Stimulated activated CD4-positive, alpha-beta T cell treated with anti-CD3 and anti-CD28 coated beads, Interleukin-2, amount 100 ng/mL, for 24 hours (primary cell): ENCODE measurements at regions not wholly inside any gene's neighbourhood (a gene's known extent, or its start where the extent isn't known, plus 50 kb on each side); places are given as distances from the start of the nearest gene placed in this dataset.
A peak's percentile ranks its signal among the peaks of the same experiment; 100 is the strongest.

Experiments
- DNase-seq, 2 donors: peaks; one replicate each; pipeline ENCODE4 v3.0.0-alpha.2; 2020

DNA sequence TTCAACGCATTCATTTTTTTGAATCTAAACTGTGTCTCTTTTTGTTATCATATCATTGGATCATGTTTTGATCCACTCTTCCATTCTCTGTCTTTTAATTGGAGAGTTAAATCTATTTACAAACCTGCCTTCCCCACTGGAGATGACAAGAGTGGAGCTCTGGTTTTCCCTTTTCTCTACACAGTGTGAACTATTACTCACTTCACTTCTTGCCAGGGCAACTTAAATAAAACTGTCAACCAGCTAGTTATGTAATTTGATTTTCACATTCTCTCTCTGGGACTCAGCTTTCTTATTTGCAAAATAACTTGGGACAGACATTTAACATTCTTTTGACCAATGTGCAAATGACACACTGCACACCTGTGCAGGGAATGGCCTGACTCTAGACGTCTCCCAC, 230.8 kb upstream of the CST7 start:
- no peak for DNase-seq

DNA sequence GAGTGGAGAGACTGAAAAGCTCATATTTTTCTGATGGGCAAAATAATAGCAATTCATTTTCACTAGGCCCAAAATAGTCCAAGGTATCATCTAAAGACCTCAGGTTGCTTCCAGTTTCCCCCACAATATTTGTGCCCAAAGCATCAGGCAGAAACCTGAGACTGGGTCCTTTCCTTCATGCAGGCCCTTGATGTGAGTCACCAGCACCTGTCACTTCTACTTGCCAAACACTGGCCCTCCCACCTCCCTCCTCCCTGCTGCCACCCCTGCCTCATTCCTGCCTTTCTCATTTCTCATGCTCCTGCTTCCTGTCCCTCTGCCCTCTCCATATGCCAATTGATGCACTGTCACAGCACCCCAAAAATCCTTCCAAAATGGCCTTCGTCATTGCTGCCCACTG, 230.4 kb upstream of the CST7 start:
- DNase-seq, result peak in 1 of 2 donors; percentile 6

DNA sequence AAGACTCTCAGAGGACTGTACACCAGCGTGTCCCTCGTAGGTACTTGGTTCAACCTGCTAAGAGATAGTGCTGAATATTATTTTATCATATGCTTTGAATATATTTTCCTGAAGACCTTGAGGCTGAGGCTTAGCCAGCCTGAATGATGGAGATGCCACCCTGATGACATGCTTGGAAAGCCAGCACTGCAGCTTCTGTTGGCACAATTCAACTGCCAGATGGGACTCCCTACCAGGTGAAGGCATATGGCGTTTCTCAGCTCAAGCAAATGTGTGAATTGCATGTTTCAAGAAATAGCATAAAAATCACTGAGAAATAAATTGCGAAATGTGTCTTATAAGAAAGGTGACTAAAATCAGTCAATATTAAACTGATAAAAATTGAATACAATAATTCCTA, 228.1 kb upstream of the CST7 start:
- no peak for DNase-seq

DNA sequence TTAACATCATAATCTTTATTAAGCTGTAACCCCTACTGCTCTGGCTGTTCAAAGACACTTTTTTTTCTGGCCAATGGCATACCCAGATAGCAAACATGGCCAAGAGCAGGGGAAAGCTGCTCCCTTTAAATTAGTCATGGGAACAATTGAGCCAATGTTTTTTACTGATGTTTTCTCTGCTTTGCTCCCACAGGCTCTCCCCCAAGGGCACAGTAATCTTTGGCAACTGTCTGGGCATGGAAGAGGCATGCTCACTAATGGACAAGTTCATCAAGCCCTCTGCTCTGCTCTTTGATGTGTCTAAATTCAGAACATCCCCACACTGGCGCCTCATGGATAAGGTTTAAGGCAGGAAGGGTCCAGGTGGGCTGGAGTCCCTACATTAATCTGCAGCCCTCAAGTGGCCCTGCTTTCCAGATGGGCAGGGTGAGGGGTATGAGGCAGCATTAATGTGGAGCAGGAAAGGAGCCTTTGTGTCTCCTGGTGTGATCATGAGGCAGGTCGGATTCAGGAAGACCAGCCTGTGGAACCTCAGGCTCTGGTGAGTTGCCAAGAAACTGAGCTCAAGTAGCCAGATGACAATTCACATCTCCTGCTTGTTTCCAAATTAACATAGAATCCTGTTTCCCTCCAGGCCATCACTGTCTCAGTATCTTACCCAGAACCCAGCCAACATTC, 227.0 kb upstream of the CST7 start:
- DNase-seq, result no peak

DNA sequence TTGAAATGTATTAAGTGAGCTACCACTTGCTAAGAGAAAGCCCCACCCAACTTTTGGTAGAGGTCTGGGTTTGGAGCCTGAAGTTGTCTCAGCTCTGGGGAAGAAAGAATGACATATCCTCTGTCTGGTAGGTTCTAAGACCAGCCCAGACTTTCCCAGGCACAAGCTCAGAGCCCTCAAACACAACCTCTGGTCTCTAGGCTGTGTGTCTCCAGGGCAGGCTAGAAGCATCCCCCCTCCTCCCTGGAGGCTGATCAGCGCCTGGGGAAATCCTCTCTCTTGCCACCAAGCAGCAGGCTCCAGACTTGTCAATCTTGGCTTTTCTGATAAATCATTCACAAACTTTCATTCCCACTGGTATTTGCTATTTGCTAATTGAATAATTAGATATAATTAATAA, 226.5 kb upstream of the CST7 start:
- peak in 1 of 2 donors; percentile 9 for DNase-seq

DNA sequence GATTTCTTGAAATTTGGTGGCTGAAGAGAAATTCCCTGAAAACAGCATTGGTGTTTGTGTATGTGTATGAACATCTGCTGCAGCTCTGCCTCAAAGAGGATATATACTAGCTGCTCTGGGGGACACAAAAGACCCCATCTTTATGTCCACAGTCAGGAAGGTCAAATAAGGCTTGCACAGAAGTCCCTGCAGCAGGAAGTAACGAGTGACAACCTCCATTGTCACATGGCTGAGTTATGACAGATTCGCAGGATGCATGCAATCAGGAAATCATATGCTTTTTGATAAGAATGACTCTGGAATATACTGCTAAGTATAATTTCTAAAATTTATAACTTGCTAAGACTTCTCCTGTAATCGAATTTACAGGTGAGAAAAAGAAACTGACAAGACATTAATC, 225.9 kb upstream of the CST7 start:
- no peak for DNase-seq

DNA sequence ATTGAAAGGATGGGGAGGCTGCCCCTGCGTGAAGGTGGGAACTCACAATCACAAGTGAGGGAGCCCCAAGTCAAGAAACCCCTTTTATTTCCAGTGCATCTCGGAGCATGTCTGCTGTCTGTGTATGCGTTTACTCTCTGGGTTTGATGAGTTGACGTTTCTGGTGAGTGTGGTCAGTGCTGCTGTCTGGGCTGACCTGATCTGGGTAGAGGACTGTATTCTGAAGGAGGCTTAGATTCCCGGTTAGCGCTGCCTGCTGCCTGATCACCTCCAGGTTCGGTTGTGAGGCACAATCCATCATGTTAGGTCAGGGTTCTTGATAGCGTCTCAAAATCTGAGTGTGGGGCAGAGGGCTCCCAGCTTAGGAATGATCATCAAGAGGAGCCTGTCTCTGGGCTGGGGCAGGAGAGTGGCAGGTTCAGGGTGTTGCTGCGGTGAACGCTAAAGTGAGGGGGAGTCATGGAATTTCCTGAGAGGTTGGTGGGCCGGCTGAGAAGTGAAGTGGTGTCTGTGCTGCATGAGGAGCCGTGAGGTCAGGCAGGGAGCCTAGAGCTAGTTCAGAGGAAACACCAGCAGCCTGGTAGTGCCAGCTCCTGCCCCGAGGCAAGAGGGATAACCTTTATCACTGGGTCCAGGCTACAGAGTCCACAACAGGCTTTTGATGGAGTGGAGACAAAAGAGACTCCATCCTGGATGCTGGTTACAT, 225.3 kb upstream of the CST7 start:
- DNase-seq, result no peak

DNA sequence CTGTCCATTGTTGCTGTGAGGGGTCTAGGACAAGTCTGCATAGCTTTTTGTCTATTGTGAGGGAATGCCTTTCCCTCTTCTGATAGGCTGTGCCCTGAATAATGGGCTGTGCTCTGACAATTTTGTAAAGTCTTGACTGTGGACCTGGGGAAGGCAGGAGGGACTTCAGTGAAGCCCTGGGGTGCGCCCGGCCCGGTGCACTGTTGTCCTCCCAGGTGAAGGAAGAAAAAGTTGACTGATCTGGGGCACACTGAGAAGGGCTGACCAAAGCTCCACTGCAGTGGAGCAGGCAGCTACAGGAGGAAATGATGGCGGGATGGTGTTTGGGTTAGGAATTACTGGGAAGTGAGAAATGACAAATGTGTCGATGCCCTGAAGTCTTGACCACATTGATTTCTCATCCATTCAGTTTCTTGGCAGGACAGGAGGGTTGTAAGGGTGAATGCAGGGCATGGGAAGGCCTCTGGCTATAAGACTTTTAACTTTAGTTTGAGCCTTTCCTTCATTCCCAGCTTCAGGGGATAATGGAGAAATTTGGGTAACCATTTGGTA, 224.0 kb upstream of the CST7 start:
- no peak for DNase-seq

DNA sequence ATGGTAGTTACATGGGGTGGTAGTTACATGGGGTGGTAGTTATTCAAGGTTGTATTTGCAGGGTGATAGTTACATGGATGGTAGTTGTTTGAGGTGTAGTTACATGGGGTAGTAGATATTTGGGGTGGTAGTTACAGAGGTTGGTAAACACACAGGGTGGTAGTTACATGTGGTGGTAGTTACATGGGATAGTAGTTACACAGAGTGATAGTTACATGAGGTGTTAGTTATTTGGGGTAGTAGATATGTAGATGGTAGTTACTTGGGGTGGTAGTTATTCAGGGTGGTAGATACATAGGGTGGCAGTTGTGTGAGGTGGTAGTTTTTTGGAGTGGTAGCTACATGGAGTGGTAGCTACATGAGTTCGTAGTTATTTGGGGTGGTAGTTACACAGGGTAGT, 221.3 kb upstream of the CST7 start:
- no peak for DNase-seq

DNA sequence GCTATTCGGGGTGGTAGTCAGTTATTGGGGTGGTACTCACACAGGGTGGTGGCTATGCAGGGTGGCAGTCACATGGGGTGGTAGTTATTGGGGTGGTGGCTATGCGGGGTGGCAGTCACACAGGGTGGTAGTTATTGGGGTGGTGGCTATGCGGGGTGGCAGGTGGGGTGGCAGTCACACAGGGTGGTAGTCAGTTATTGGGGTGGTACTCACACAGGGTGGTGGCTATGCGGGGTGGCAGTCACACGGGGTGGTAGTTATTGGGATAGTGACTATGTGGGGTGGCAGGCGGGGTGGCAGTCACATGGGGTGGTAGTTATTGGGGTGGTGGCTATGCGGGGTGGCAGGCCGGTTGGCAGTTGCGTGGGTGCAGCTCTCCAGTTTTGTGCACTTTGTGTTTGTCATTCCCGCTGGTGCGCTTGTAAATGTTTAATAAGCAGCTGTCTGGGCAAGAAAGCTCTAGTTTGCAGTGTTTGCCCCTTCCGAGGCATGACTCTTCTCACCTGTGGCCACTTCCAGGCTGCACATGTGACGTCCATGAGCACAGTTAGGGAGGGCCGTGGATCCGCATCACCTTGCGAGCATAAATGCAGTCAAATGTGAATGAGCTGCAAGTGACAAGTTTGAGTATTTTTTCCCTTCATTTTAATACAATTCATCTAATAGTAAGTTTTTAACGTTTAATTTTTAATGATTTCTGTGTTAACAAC, 219.0 kb upstream of the CST7 start:
- DNase-seq, result no peak

DNA sequence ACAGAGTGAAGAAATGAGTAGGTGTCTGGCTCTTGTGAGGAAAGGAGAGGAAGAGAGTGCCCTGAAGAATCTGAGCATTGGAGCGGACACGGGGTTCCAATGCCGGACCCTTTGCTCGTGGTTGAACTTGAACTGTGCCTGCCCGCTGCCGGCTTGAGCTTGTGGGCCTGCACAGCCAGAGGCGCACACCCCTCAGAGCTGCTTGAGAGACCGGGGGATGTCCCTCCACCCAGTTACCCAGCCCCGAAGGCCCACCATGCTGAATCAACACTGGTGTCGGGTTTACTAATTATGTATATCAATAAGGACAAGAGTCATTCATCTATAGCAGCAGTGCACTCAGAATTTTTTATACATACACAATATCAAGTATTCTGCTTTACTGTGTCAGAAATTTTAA, 218.3 kb upstream of the CST7 start:
- no peak for DNase-seq

DNA sequence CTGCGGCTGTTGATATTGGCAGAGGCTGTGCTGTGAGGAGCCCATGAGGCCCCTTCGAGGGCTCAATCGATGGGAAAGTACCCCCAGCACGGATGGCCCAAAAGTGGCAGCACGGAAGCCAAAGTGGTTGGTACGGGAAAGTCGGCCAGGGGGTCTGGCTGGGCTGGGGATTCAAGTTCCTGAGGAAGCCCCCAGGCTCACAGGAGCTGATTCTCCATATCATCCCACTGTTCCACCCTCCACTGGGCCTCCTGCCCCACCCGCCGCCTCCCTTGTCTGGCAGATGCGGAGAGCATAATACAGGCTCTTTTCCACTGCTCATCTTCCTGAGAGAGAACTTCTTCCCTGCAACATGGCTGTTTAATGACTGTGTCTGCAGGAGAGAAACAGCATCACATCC, 217.8 kb upstream of the CST7 start:
- no peak for DNase-seq

DNA sequence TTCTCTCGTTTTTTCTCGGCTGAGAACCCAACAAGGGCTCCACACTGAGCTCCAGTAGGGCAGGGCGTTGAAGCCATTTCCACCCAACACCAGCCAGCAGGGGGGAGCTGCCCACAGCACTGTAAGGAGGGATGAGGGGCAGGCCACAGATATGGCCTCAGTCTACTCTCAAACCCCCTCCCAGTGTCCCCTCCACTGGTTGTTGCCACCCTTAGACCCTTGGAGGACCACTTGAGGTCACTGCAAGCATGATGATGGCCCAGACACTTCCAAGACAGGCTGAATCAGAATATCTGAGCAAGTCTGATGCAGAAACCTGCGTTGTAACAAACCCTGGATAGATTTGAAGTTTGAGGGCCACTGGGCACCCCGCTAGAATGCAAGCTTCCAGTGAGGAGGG, 217.0 kb upstream of the CST7 start:
- DNase-seq, result no peak

DNA sequence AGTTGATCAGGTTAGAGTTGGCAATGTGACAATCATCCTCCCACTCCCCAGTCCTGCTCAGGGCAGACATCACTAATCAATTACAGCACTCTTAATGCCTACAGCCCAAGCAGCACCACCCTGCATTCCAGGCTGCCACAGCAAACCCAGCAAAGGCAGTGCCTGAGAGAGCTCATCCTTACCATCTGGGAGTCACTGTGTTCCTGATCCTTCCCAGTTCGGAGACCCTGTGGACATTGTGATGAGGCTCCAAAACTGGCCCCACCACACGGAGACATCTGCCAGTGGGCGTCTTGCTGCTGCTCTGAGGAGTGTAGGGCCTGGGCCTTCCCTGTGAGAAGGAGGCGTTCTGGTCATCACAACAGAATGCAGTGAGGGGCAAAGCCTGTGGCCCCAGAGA, 216.5 kb upstream of the CST7 start:
- DNase-seq, result no peak

DNA sequence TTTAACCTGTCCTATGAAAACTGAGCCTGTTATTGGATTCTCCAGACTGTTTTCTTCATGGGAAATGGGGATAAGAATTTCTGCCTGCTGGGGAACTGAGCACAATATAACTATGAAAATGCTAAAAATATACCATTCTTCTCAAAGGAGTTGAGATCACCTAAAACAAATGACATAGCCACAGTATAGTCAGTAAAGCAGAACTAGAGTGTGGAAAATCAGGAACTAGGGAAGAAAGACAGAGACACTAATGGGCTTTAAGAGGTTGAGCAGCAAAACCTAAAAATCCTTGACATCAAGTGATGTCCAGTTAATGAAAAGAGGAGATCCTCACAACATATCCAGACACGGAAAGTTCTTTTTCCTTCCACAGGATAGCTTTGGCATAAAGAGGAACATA, 215.7 kb upstream of the CST7 start:
- no peak for DNase-seq

DNA sequence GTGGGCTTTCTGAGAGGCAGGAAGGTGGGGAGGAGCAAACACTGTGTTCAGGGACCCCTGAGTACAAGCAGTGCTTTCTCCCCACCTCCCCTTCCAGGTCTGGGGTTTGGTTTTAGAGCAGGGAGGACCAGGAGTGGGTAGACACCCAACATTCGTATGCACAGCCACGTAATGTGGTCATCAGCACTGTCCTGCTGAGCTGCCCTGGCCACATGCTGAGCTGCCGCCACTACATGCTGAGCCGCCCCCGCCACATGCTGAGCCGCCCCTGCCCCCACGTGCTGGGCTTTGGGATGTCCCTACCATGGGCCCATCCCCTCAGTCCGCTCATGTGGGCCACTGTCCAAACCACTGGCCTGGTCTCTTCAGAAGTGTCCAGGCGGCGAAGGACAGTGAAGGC, 214.9 kb upstream of the CST7 start:
- no peak for DNase-seq

DNA sequence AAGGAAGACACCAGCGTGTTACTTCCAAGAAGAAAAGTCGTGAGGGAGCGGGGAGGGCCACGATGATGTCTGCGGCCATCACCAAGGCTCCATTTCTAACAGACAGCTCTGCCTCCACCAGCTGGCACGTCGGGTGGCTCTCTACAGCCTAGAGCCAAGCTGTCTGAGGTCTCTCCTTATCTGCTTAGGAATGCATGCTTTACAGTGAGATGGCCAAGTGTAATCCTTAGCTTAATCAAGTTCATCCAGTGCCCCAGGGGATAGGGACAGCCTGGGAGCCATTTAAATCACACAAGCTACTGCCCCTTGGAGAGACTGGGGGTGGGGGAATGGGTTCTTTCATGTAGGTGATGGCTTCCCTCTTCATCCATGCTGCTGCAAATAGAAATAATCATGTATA, 213.8 kb upstream of the CST7 start:
- no peak for DNase-seq

DNA sequence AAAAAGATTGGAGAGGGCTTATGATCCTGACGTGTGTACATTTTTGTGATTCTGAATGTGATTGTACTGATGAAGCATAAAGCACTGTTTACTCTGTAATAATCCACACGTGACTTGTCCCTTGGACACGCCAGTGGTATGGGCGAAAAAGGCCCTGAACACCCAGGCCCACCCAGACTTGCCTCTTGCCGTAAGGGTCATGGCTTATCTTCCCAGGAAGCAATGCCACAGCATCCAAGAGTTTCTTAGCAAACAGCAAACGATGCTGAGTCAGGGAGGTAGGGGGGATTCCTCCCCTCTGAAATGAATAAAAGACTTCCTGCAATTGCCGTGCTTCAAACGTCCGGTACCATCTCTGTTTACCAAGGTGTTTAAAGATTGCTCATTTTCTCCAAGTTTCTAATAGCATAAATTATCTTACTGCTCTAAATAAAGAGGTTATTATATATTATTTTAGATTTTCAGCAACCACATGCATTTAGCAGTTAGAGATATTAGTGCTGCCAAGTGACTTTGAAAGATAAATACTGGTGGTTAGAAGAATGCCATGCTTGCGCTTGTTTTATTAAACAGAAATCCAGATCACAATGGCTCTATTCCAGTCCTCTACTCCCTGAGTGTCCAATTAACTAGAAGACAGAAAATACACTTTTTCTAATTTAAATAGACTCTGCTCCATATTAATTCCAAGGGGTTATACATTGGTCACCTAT, 212.8 kb upstream of the CST7 start:
- no peak for DNase-seq

DNA sequence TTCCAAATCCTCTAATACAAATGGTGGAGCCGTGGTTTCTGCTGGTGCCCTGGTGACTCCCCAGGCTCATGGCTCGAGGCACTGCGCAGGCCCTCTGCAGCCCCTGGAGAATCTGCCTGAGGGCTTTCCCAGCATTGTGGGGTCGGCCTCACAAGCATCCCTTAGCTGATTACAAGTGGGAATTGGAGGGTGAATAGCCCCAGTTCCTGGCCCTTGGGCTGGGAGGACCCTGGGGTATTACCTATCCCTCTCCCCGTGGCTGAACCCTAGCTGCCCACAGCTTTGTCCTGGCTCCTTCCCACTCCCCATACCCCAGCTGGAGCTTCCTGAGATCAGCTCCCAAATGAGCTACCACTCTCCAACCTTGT, 212.2 kb upstream of the CST7 start:
- DNase-seq, result no peak

DNA sequence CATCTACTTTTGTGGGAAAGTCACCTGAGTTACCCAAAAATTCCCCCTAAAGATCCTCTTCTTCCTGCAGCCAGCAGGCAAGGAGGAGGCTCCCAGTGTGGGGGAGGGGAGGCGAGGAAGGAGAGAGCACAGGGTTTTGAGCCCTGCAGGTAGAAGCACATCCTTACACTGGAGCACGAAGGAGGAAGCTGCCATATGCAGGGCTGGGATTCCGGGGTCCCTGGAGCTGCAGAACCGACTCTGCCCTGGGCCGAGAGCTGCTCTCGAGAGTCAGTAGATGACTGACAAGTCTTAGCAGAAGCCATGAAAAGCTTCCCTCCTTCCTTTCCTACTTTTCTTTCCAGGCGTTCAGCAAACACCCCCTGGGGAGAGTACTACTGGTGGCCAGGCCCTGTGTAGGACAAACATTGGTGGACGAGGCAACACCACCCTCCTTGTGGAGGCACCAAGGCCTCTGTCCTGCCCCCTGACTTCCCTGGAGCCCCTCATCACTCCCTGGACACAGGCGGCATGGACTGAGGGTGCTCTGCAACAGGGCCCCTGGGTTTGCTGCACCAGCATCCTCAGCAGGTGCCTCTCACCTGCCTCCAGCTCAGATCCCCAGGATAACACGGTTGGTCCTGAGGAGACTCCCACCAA, 211.7 kb upstream of the CST7 start:
- no peak for DNase-seq

DNA sequence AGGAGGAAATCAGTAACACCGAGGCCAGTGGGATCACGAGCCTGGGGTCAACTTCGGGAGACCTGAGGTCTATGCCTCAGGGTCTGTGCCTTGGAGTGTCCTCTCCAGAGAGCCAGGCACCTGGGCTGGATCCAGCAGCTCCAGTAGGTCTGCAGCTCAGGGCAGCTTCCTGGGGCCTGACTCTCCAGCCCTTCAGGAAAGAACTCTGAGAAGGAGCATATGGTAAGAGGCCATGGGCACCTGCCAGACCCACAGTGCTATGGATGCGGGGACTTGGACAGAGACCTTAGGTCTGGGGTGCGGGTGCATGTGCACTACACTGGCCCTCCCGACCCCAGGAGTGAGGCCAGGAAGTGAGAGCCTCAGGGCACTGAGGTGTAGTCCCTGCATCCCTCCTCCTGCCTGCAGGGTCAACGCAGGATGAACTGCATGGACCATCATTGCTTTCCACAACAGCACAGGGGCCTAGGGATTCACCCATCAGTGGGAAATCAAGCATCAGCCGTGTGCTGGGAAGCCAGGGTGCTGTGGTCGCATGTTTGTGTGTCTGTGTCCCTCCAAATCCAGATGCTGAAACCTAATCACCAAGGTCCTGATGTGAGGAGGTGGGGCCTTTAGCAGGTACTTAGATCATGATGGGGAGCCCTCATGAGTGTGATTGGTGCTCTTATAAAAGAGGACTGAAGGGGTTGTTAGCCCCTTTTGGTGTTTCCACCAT, 210.9 kb upstream of the CST7 start:
- no peak for DNase-seq

DNA sequence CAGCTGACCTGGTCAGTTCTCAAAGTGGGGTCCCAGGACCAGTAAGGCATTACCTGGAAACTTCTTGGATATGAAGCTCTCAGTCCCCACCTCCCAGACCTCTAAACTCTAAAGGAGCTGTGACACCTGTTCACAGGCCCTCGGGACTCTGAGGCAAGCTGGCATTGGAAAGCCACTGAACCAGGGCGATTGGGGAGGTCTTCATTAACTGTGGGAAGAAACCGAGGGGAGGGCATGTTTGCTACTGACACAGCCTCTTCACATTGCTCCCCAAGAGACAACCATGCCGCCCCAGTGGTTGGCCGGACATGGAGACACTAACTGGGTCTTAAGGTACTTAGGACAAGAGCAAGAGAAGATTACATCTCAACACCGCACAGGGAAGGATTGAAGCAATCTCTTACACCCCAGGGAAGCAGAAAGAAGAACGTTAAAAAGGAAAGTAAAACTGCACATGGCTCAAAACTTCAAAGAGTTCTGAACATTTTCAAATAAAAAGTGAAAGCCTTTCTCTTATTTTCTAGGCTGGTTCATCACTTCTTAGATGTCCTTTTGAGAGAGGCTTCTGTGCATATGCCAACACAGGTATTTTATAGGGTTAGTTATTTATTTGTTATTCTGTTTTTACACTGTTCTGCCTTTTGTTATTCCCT, 210.0 kb upstream of the CST7 start:
- no peak for DNase-seq
